ENCODE measurements at regions not wholly inside any gene's neighbourhood (a gene's known extent, or its start where the extent isn't known, plus 50 kb on each side); places are given as distances from the start of the nearest gene placed in this dataset.
"Not testable (repeated sequence)": the region's sequence is repeated elsewhere in the genome, so short reads cannot be mapped to it uniquely, and the experiment has no call there.

GRCh38 chr2:51807229-51807628 lies 775.3 kb upstream of the NRXN1 start:
- DNase-seq = no peak

- no peak for DNase-seq
These were observed 763.4 kb upstream of the NRXN1 start for GRCh38 chr2:51795248-51795888.

GRCh38 chr2:51791496-51791895 lies 759.6 kb upstream of the NRXN1 start:
- DNase-seq = no peak

- DNase-seq = no peak
These were observed 758.9 kb upstream of the NRXN1 start for GRCh38 chr2:51790854-51791253.

GRCh38 chr2:51789918-51790317 lies 758.0 kb upstream of the NRXN1 start:
- no peak for DNase-seq

GRCh38 chr2:51782921-51783765 lies 751.2 kb upstream of the NRXN1 start:
- no peak for DNase-seq

- DNase-seq = no peak
These were observed 749.8 kb upstream of the NRXN1 start for GRCh38 chr2:51781691-51782090.

GRCh38 chr2:51780353-51780752 lies 748.4 kb upstream of the NRXN1 start:
- DNase-seq = no peak

- DNase-seq = not testable (repeated sequence)
These were observed 747.8 kb upstream of the NRXN1 start for GRCh38 chr2:51779723-51780122.

- DNase-seq = no peak
These were observed 746.9 kb upstream of the NRXN1 start for GRCh38 chr2:51778806-51779205.

GRCh38 chr2:51774606-51775005 lies 742.7 kb upstream of the NRXN1 start:
- not testable (repeated sequence) for DNase-seq

GRCh38 chr2:51760441-51760840 lies 728.5 kb upstream of the NRXN1 start:
- no peak for DNase-seq

GRCh38 chr2:51758081-51758480 lies 726.1 kb upstream of the NRXN1 start:
- DNase-seq = no peak

- no peak for DNase-seq
These were observed 702.2 kb upstream of the NRXN1 start for GRCh38 chr2:51734115-51734514.

- DNase-seq = no peak
These were observed 691.8 kb upstream of the NRXN1 start for GRCh38 chr2:51723691-51724090.

- no peak for DNase-seq
These were observed 690.4 kb upstream of the NRXN1 start for GRCh38 chr2:51722311-51722710.

- no peak for DNase-seq
These were observed 688.9 kb upstream of the NRXN1 start for GRCh38 chr2:51720826-51721225.

- DNase-seq = no peak
These were observed 686.9 kb upstream of the NRXN1 start for GRCh38 chr2:51718881-51719280.

GRCh38 chr2:51717312-51717711 lies 685.4 kb upstream of the NRXN1 start:
- DNase-seq = peak; percentile 65

- DNase-seq = no peak
These were observed 679.8 kb upstream of the NRXN1 start for GRCh38 chr2:51711766-51712165.

GRCh38 chr2:51710222-51710621 lies 678.3 kb upstream of the NRXN1 start:
- DNase-seq = peak; percentile 21

- no peak for DNase-seq
These were observed 675.7 kb upstream of the NRXN1 start for GRCh38 chr2:51707625-51708024.

- no peak for DNase-seq
These were observed 674.3 kb upstream of the NRXN1 start for GRCh38 chr2:51706220-51706619.

GRCh38 chr2:51705417-51705816 lies 673.5 kb upstream of the NRXN1 start:
- DNase-seq = no peak

GRCh38 chr2:51698021-51698420 lies 666.1 kb upstream of the NRXN1 start:
- DNase-seq = no peak

Data from kidney glomerular epithelial cell (primary cell).